ENCODE measurements at regions not wholly inside any gene's neighbourhood (a gene's known extent, or its start where the extent isn't known, plus 50 kb on each side); places are given as distances from the start of the nearest gene placed in this dataset.

GRCh38 chr10:124270530-124271327, 148.0 kb downstream of the OAT start:
- TF ChIP-seq, protein P1, sequence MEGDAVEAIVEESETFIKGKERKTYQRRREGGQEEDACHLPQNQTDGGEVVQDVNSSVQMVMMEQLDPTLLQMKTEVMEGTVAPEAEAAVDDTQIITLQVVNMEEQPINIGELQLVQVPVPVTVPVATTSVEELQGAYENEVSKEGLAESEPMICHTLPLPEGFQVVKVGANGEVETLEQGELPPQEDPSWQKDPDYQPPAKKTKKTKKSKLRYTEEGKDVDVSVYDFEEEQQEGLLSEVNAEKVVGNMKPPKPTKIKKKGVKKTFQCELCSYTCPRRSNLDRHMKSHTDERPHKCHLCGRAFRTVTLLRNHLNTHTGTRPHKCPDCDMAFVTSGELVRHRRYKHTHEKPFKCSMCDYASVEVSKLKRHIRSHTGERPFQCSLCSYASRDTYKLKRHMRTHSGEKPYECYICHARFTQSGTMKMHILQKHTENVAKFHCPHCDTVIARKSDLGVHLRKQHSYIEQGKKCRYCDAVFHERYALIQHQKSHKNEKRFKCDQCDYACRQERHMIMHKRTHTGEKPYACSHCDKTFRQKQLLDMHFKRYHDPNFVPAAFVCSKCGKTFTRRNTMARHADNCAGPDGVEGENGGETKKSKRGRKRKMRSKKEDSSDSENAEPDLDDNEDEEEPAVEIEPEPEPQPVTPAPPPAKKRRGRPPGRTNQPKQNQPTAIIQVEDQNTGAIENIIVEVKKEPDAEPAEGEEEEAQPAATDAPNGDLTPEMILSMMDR (IDR thresholded peaks at IDR 0.05): no peak

GRCh38 chr10:124268976-124269375, 149.7 kb downstream of the OAT start:
- TF ChIP-seq, protein P1 (IDR thresholded peaks at IDR 0.05): no peak

GRCh38 chr10:124267911-124268549, 150.7 kb downstream of the OAT start:
- TF ChIP-seq, protein P1 (IDR thresholded peaks at IDR 0.05): no peak

- TF ChIP-seq, protein P1 (IDR thresholded peaks at IDR 0.05): no peak
Observed at GRCh38 chr10:124267231-124267885, 151.4 kb downstream of the OAT start.

DNA sequence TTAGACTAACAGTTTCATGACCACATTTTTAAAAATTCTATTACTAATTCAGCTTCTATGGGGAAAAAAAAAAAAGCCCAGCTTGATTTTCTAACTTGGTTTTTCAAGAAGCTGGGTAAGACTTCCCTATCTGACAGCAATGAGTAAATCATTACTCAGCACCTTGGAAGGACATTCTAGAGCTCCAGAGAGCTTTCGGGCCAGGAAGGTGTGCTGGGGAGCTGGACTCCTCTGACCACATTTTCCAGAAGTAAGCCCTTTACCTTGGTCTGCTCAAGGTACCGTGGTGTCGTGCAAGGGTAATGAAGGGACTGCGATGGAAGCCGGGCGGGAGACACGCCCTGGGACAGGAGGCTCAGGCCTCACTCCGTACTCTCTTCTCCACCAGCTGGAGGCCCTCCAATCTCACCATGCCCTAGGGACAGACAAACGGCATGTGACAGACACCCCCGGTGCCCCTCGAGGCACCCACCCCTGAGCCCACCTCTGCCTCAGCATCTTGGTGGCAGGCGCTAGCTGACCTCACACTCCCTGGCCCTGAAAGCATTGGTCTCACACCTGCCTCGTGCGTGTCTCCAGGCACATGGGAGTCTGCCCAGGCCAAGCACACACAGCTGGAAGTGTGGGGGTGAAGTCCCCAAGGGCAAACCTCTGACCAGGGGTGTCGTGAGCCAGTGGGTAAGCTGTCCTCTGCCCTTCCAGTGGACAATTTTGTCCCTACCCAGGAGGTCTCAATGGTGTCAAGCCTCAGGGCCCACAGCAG, 152.1 kb downstream of the OAT start:
- TF ChIP-seq, protein P1 (IDR thresholded peaks at IDR 0.05): no peak

- TF ChIP-seq, protein P1 (IDR thresholded peaks at IDR 0.05): no peak
Observed at GRCh38 chr10:124265776-124266467, 152.8 kb downstream of the OAT start.

DNA sequence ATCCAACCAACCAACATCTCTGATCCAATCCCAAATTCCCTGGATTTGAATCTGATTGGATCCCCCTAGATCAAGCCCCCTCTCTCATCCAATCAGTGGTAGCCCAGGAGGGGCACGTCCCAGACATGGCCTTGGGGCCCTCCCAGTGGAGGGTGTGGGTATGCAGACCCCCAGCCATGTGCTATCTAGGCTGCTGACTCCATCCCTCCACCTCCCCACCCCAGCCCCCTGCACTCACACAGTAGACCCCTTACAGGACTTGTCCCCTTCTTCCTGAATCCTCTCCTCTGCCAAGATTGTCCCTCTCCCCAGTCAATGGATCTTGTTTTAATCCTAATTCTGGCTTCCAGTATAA, 153.4 kb downstream of the OAT start:
- TF ChIP-seq, protein P1 (IDR thresholded peaks at IDR 0.05): no peak
